Hematopoietic multipotent progenitor cell treated with erythropoietin and hydrocortisone succinate and interleukin-3 and kit ligand, for 4 days (in vitro differentiated cells): ENCODE measurements at regions not wholly inside any gene's neighbourhood (a gene's known extent, or its start where the extent isn't known, plus 50 kb on each side); places are given as distances from the start of the nearest gene placed in this dataset.

ENCODE experiments used
- DNase-seq: peaks from one replicate; pipeline ENCODE4 v3.0.0-alpha.2; 2015

DNA sequence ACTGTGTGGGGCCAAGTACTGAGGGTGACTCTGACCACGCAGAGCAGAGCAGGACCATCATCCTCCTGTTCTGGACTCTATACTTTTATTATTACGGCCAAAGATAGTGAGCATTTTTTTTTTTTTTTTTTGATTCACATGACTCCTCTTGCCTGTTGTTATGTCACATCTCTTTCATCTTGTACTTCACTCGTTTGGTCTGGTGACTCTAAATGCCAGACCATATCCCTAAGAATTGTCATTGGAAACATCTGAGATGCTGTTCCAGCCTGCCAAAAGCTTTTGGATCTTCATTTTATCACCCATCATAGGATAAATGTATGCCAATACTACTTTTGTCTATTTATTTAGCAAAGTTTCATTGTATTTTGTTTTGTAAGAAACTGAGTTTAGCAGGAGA, 168.2 kb upstream of the RAI14 start:
- no peak for DNase-seq

DNA sequence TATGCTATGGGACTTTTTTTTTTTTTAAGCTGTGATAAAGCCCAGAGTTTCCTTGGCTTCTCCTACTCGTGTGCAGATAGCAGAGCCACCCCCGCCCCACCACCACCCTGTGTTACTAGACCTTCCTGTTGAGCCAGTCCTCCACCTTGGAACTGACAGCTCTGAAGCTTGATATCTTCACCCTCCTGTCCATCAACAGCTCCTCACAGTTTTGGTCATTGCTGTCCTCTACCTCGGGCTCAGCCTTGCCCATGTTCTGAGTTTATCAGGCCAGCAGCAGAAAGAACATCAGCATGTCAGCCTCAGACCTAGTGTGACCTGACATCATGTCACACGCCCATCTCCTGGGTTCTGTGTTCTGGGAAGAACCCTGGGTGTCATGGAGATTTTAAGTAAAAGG, 167.1 kb upstream of the RAI14 start:
- no peak for DNase-seq

DNA sequence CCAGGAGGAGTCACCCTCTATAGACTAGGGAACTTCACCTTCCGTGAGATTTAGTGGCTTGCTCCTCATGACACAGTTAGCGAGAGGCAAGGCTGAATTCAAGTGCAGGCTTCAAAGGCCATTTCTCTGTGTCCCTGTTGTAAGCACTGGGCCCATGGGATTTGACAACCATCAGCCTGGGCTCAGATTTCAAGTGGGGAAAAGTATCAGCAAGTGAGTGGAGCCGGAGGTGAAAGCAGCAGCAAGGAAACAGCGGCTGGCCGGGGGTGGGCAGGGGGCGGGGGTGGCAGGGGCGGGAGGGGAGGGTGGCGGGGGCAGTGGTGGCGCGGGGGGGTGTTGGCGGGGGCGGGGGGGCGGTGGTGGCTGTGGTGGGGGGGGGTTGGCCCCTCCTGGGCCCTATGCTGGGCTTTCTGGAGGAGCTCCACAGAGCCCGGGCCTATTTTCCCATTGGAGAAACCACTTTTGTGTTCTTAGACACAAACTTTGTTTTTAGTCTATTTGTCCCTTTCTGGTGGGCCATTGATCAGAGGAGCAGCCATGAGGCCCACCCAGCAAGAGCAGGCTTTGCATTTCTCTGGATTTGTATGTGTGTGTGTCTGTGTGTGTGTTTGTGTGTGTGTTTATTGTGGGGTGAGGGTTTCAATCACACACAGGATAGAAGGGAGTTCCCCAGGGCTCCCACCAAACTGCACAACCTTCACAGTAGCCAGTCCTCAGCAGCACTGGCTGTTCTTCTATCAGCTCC, 165.4 kb upstream of the RAI14 start:
- no peak for DNase-seq

DNA sequence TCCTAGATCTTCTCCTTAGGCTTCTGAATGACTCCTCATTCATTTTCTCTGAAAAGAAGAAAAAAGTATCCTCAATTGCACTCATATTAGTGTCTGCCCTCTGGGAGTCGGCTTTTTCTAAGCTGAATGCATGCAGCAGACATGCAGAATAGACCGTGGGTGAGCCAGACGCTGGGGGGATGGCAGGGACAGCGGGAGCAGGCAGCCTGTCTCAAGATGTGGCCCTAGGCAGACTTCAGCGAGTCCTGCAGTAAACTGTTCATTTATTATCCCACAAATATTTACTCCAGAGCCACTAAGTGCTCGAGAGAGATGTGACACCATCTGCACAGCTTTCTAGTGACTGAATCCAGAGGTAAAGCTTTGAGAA, 164.9 kb upstream of the RAI14 start:
- DNase-seq: no peak

DNA sequence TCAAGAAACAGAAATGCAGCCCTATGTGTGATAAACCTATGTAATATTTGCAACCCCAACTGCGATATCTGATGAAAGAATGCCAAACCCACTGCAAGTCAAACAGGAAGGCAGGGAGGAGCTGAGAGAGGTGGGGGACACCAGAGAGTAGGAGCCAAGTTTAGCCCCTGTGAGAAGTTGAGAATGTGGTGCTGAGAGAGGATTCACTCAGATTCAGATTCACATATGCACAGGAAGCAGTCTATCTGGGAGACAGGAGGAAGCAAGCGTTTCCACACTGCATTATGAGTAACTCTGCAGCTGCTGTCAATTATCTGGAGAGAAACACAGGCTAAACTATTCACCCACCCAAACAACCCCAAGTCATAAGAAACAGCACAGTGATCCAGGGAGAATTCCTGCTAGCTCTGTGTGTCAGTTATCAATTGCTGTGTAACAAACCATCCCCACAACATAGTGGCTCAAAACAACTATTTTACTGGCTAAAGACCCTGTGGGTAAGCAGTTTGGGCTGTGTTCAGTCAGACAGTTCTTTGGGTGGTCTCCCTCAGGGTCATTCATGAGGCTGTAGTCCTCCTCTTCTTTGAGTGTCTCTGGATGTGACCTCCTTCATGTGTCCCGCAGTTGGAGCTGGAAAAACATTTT, 161.9 kb upstream of the RAI14 start:
- DNase-seq: peak; percentile 10

DNA sequence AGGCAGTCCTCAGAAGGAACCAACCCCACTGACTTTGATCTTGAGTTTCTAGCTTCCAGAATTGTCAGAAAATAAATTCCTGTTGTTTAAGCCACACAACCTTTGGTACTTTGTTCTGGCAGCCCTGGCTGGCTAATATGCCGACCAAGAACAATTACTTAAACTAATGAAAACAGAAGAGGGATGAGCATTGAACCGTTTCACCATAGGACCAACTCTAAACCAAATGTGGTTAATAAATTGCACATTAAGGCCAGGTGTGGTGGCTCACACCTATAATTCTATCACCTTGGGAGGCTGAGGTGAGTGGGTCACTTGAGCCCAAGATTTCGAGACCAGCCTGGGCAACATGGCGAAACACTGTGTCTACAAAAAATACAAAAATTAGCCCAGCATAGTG, 160.9 kb upstream of the RAI14 start:
- no peak for DNase-seq

DNA sequence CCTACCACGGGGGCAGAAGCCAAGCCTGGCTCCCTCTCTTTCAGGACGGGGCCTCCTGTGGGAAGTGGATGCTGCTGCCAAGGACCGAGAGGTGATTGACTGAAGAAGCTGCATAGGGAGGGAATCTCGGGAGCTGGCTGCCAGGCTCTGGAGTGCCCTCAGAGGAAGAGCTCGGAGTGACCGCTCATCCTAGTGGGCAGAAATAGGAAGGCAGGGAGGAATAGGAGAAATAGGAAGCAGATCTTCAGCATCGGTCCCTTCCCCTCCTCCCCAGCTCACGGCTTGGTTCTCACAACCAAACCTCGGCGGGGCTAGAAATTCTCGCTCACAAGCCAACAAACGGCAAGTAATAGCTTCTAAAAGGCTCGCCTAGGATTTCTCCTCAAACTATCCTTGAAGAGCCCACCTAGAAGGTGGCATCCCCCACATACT, 159.9 kb upstream of the RAI14 start:
- DNase-seq: no peak

DNA sequence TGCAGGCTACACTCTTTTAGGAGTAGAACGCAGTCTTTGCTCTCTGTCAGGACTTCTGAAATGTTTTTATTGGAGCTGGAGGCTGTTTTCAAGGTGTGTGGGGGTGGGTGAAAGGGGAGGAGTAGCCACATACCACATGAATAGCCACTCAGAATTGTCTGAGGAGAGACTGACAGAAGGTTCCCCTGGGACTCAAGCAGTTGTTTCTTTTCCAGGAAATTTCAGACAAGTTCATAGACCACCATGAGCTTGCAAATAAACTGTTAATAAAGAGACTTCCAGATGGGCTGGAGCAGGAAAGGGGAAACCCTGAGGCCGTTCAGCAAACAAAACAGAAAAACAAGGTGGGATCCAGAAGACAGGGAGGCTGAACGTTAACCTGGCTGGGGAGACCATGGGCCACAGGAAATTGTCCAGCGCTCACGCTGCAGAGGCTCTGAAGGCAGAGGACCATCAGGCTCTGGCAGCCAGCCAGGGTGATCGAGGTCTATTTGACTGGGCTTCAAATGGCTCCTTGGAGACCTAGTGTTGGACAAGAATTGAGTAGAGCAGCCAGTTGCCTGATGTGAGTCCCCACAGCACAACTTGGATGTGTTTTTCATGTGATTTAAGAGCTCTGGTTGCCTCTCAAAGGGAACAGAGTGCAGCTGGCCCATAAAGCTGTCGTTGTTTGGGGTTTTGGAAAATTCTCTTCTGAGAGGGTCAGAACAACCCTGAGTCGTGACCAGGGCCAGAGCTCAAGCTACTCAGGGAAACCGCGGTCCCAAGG, 159.2 kb upstream of the RAI14 start:
- no peak for DNase-seq

DNA sequence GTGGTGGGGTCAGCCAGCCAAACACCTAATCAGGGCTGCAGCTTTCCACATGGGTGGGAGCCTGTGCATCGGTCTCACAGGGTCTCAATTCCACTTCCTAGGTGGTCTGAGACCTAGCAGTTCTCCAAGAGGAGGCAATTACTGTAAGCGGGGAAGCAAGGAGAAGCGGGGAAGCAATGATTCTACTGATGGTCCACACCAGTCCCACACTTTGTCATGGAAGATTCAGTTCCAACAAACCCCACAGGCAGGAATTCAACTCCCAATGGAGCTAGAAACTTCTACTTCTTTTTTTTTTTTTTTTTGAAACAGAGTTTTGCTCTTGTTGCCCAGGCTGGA, 158.7 kb upstream of the RAI14 start:
- DNase-seq: no peak

DNA sequence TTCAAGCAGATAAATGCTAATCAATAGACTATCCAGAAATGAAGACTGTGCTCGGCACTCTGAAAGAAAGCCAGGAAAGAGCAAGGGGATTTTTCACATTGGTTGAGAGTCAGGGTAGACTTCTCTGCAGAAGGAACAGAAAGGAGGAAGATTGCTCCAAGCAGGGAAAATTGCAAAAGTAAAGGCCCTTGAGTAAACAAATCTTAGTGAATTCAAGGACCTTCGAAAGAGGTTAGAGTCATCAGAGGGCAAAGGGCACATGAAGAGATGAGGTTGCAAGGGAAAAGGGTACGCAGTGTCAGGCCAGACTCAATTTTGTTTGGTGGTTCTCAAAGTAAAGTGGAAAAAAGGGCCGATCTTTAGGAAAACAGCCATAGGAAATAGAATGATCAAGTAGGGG, 157.6 kb upstream of the RAI14 start:
- DNase-seq: no peak

DNA sequence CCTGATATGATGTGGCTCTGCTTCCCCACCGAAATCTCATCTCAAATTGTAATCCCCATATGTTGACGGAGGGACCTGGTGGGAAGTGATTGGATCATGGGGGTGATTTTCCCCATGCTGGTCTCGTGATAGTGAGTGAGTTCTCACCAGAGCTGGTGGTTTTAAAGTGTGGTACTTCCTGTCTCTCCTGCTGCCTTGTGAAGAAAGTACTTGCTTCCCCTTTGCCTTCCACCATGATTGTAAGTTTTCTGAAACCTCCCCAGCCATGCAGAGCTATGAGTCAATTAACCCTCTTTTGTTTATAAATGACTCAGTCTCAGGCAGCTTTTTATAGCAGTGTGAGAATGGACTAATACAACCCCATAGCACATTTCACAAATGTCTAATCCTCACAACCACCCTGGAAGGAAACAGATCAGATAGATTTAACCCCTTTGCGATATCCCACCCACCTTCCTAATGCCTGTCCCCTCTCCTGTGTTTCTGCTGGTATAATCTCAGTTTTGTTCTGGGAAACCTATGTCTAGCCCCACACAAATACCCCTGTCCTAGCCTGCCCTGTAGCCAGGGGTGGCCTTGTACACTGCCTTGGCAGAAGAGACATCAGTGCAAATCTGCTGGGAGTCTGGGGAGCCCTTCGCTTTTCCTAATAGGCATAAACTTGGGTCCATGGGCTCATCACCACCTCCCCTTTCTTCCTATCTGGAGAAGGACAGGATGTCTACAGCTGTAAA, 157.0 kb upstream of the RAI14 start:
- peak; percentile 28 for DNase-seq

DNA sequence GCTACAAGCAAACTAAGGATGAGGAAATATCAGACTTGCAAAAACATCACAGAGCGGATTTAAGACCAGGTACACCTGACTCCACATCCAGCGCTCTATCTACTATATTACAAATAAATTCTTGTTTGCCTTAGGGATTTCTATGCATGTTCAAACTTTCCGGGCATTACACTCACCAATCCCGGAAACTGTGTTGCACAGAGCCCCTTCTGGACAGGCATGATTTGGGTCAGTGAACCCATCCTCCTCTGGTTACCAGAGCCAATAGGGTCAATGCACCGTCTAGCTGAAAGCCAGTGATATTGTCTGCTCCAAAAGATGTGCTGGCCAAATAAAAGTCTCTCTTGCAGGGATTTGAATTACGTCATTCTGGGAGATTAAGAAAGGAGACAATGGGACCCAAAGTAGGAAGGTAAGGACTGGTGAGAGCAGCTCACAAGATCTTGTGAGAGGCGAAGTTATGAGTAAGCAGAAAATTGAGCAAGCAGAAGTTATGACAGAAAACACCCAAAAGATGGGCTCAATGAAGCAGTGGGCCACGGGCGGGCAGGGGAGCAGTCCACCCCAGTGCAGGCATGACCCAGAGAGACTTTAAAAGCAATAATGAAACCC, 155.8 kb upstream of the RAI14 start:
- no peak for DNase-seq

DNA sequence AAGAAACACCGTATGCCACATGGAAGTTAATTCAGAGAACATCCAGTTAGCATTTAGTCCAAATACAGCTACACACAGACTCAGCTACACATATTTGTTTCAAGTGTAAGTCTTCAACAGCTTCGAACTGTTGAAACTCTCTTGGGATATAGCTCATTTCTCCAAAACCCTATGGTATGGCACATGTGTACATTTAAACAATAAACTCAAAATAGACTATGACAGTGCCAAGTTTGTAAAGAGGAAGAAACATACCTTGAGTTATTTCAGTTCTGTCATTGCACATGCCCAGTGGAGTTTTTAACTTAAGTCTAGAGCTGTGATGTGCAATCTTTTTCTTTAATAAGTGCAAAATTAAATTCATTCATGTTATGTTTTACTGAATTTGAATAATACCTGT, 155.1 kb upstream of the RAI14 start:
- no peak for DNase-seq

DNA sequence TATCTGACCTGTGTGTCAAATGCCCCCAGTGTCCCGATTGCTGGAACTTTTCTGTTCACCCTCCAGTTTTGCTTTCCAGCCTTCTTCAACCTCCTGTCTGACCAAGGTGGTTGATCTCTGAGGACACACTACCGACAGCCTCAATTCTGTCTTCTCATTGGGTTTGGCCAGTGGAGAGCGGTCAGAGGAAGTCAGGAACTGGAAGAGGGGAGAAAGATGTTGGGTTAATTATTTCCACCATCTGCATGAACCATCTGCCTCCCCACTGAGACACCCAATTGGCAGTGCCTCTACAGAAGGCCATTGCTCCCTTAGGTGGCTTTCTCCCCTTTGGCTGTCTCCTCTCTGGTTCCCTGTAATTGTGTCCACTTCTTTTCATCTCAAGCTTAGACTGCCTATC, 154.3 kb upstream of the RAI14 start:
- DNase-seq: no peak

DNA sequence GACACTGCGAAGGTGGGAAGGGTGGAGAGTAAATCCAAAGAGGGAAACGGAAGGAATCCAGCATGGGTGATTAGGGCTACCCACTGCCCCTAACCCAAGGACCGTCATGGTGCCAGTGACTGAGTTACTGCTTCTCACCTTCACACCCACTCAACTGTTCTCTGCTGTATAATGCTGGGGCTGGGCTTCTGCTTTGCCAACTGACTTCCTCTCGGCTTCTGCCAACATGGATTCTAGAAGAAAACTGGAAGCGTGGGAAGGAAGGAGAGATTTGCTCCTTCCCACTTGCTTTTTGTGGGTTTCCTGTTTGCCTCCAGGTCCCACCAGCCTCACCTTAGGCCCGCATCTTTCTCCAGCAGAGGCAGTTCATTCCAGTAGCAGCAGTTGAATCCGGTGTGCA, 153.5 kb upstream of the RAI14 start:
- DNase-seq: no peak

DNA sequence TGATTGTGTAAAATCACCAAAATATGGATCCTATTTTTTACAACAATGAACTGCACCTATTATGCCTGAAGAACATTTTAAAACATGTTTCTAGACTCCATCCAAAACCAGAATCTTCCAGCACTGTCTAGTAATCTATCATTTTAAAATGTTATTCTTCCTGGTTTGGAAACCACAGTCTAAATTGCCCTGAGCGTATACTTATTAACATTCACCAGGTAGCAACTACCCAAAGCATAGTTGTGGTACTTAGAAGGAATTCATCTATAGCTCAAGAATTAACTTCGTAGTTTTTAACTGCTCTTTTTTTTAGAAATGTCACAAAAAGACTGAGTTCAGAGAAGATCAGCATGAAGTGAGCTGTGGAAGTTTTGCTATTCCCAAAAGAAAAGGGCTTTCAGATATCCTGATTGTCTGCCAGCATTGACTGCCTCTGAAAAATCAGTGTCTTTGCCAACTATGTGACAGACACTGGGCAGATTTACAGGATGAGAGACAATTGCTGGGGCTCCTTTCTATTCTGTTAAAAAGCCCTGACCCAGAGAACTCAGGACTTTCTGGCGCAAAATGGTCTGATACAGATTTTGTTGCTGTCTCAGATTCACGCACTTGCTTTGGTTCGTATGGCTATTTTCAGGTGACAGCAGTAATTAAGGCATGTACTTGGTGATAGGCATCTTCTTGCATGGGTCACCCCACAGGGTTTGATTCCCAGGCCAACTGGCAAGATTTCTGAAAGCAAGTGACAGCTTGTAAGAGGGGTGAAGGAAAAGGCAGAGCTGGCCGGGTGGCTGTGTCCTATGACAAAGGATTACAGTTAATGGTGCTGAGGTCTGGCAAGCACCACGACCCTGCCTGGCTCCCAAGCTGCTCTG, 152.5 kb upstream of the RAI14 start:
- no peak for DNase-seq

DNA sequence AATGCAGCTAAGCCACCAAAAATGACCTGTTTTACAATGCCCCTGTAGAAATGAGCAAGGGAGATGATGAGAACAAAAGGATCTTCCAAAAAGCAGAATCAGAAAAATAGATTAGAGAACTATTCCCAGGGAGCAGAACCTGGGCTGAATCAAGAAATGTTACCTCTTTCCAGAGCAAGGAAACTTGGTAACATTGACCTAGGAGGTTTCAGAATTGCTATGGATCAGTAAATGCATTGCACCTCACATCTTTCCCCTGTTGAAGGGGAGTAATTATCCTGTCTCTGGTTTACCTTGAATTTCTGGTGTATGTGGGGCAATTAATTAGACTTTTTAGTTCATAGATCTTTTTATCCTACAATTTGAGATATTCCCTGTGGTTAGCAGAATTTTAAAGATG, 151.2 kb upstream of the RAI14 start:
- no peak for DNase-seq

DNA sequence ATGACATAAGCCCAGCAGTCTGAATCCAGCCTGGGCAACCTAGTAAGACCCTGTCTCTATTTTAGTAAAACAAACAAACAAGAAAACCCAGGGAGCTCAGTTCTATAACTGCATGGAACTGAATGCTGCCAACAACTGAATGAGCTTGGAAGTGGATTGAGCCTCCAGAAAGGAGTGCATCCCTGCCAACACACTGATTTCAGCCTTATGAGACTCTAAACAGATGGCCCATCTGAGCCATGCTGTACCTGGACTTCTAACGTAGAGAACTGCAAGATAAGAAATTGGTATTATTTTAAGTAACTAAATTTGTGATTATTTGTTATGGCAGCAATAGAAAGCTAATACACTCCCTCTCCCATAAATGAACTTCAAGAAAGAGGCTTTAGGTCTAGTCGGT, 150.4 kb upstream of the RAI14 start:
- no peak for DNase-seq

DNA sequence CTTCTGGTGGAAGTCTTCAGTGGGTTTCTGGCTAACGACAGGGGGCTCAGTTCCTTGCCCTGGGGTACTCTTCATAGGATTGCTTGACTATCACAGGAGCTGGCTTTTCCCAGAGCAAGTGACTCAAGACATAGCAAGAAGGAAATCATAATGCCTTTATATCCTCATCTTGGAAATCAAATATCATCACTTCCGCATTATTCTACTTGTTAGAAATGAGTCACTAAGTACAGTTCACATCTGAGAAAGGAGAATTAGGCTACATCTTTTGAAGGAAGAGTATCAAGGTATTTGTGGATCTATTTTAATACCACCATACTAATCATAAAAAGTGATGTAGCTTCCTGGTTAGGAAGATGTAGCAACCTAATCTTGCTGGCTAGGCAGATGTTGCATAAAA, 148.2 kb upstream of the RAI14 start:
- DNase-seq: no peak

DNA sequence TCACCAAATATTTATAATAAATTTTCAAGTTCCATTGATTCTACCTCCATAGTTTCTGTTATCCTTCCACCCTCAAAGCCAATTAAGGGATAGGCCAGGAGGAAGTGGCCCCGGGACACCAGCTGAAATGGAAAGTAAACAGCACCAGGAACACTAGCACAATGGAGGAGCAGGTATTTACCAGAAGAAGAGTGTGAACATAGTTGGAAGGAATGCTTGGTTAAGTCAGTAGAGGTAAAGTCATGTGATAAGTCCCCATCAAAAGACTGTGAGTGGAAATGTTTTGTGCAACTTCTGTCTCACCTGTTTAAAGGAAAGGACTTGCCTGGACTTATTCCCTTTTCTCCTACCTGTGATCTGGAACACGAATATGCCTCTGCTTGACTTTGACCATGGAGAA, 146.7 kb upstream of the RAI14 start:
- DNase-seq: no peak

DNA sequence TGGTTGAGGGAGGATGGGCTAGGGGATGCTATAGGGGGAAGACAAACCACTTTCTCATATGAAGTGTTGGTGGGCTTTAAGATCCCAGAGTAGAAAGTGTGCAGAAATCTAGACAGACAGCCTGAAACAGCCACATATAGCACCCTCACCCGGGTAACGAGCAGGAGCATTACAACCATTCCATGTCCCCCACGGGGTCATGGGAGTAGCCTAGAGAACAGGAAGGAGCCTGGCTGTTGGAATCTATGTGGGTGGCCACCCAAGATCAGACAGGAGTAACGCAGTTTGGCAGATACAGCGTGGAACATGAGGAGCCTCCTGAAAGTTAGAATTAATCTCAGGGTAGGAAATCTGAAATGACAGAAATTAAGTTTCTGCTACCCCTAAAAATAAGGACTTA, 146.1 kb upstream of the RAI14 start:
- no peak for DNase-seq

DNA sequence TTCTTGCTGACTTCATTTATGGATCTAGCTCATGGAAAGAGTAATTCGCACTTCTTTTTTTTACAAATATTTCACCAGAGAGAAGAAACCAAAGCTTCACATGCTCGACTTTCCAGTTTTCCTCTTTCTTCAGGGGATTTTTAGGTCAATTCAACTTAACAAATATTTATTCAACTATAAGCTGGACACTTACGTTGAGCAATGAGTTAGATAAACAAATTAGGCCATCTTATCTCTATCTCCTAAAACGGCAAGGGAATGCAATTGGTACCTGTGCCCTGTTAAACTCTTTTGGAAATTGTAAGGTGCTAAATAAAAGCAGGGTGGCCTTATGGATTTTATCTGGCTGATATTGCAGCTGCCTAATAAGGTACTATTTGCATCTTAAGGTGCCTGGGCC, 145.1 kb upstream of the RAI14 start:
- no peak for DNase-seq
